ENCODE measurements at regions not wholly inside any gene's neighbourhood (a gene's known extent, or its start where the extent isn't known, plus 50 kb on each side); places are given as distances from the start of the nearest gene placed in this dataset.

DNA sequence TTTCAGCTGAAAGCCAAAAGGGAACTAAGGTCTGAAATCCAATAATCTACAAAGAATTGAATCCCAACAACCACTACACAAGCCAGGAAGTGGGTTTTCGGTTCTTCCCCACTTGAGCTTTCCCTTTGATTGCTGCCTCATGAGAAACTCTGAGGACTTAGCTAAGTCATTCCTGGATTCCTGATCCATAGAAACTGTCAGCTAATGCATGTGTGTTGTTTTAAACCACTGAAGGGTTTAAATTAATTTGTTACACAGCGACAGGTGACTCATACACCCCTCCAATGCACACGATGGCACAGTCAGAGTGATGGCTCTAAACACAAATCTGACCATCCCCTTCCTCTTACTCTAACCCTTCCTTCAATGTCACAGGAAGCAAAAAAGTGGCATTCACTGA lies 282.9 kb downstream of the RAB28 start:
- TF ChIP-seq, protein P1, sequence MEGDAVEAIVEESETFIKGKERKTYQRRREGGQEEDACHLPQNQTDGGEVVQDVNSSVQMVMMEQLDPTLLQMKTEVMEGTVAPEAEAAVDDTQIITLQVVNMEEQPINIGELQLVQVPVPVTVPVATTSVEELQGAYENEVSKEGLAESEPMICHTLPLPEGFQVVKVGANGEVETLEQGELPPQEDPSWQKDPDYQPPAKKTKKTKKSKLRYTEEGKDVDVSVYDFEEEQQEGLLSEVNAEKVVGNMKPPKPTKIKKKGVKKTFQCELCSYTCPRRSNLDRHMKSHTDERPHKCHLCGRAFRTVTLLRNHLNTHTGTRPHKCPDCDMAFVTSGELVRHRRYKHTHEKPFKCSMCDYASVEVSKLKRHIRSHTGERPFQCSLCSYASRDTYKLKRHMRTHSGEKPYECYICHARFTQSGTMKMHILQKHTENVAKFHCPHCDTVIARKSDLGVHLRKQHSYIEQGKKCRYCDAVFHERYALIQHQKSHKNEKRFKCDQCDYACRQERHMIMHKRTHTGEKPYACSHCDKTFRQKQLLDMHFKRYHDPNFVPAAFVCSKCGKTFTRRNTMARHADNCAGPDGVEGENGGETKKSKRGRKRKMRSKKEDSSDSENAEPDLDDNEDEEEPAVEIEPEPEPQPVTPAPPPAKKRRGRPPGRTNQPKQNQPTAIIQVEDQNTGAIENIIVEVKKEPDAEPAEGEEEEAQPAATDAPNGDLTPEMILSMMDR (IDR thresholded peaks at IDR 0.05; ENCODE audit: low read depth, low read length): no peak
- TF ChIP-seq EZH2phosphoT487 (IDR thresholded peaks at IDR 0.05; ENCODE audit: low read depth): no peak
